ENCODE measurements at regions not wholly inside any gene's neighbourhood (a gene's known extent, or its start where the extent isn't known, plus 50 kb on each side); places are given as distances from the start of the nearest gene placed in this dataset.

DNA sequence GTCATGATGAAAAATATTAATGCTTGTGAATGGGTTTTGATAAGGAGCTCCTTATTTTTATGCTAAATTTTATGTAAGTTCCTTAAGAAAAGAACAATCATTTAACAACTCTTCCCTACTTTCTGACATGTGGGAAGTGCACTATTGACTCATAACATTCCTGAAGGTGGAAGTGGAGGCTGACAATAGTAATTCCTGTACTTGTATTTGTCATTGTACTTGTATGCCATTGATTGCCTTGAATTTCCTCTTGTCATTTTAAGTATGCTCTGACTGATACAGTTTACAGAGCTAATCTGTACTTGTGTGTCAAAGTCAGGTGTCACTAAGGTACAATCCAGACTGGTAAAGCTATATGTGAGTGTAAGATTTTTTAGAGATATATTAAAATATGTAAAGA lies 440.0 kb downstream of the SLC16A7 start:
- ATAC-seq (no peak), DNase-seq (no peak)
- Mint-ChIP-seq H3K4me3 (no peak overlapping the region), H3K36me3 (ENCODE audit: low read depth) (no peaks in the 10 kb centered on the region), H3K27ac (no peak overlapping the region), H3K4me1 (no peaks in the 10 kb centered on the region), H3K9me3 (peaks cover 18% of the 10 kb centered on the region), H3K27me3 (no peaks in the 10 kb centered on the region)

GRCh38 chr12:60042835-60043234 lies 447.0 kb downstream of the SLC16A7 start:
- no peak overlapping the region for H3K27ac Mint-ChIP-seq

DNA sequence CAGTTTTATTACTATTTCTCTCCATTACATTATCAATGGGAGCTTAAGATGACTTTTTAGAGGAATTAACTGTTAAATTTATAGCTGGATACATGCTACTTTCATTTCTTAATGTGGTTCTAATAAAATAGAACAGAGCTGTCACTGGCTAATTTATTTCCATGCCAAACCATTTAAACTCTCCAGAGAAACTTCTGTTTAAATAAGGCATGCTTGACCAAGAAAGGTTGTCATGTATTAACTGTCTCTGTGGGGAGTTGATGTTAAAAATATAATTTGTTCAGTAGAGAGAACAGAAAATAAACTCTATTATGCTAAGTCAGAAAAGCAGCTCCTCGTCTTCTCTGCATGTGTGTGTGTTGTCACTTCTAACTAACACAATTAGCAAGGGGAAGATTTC lies 447.4 kb downstream of the SLC16A7 start:
- ATAC-seq (no peak), DNase-seq (no peak)
- Mint-ChIP-seq H3K27me3 (no peaks in the 10 kb centered on the region), H3K4me3 (no peak overlapping the region), H3K36me3 (ENCODE audit: low read depth) (no peaks in the 10 kb centered on the region), H3K4me1 (no peaks in the 10 kb centered on the region), H3K9me3 (peaks cover 19% of the 10 kb centered on the region), H3K27ac (no peak overlapping the region)

More at GRCh38 chr12:60042835-60043234, 447.0 kb downstream of the SLC16A7 start:
- Mint-ChIP-seq H3K4me1 (no peaks in the 10 kb centered on the region), H3K9me3 (peaks cover 19% of the 10 kb centered on the region), H3K4me3 (no peak overlapping the region), H3K36me3 (ENCODE audit: low read depth) (no peaks in the 10 kb centered on the region), H3K27me3 (no peaks in the 10 kb centered on the region)
- DNase-seq = no peak
- no peak for ATAC-seq

DNA sequence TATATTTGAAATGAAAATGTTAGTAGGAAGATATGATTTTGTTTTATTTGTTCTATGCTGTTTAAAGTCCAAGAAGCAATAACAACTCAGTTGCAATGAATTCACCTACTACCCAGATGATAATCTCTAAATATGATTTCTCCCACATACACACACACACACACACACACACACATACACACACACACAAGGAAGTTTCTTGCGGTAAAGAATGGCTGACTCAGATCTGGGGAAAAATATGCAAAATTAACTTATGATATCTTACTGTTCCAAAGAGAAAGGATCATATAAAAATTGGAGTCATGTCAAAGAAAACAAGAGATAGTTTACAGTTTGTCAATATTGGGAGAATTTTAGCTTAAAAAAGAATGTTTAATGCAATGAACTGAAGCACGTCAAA lies 456.7 kb downstream of the SLC16A7 start:
- H3K27ac Mint-ChIP-seq = no peak overlapping the region
- H3K27me3 Mint-ChIP-seq = no peaks in the 10 kb centered on the region
- no peak overlapping the region for H3K4me3 Mint-ChIP-seq
- H3K36me3 Mint-ChIP-seq (ENCODE audit: low read depth) = no peaks in the 10 kb centered on the region
- peaks cover 10% of the 10 kb centered on the region for H3K9me3 Mint-ChIP-seq
- DNase-seq (no peak), ATAC-seq (no peak)
- H3K4me1 Mint-ChIP-seq = no peaks in the 10 kb centered on the region

DNA sequence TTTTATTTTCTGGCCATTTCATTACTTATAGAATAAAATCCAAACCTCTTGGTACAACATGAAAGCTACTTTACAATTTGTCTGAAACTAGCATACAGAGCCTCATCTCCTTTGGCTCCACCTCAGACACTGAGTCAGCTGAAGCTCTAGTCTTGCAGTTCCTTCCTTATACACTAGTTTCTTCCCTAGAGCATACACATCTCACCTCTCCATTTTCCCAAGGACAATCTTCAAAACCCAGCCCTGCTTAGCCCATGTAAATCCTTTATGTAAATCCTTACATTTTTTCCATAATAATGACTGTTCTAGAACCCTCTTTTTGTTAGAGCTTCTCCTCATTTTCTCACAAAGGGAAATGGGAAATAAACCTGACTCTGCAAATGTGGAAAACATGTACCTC lies 463.4 kb downstream of the SLC16A7 start:
- H3K4me1 Mint-ChIP-seq = no peaks in the 10 kb centered on the region

DNA sequence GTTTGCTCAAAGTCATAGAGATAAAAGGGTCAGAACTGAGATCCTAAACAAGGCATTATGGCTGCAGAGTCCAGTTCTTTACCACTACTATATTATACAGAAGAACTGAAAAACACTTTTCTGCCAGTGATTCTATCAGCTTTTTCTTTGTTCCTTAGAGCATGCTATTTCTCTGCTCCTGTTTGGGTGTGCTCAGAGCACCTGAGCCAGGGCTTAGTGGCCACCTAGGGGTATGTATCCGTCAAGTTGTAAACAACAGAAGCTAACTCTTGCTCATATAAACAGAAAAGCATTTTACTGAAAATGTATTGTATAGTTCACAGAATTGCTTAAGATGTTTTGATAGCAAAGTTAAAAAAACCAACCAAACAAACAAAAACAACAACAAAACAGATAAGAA lies 470.8 kb downstream of the SLC16A7 start:
- no peaks in the 10 kb centered on the region for H3K9me3 Mint-ChIP-seq

More for the DNA sequence above, 463.4 kb downstream of the SLC16A7 start:
- H3K9me3 Mint-ChIP-seq = peaks cover 13% of the 10 kb centered on the region
- no peaks in the 10 kb centered on the region for H3K36me3 Mint-ChIP-seq (ENCODE audit: low read depth)
- no peaks in the 10 kb centered on the region for H3K27me3 Mint-ChIP-seq
- DNase-seq (no peak), ATAC-seq (no peak)
- no peak overlapping the region for H3K27ac Mint-ChIP-seq
- H3K4me3 Mint-ChIP-seq = no peak overlapping the region

DNA sequence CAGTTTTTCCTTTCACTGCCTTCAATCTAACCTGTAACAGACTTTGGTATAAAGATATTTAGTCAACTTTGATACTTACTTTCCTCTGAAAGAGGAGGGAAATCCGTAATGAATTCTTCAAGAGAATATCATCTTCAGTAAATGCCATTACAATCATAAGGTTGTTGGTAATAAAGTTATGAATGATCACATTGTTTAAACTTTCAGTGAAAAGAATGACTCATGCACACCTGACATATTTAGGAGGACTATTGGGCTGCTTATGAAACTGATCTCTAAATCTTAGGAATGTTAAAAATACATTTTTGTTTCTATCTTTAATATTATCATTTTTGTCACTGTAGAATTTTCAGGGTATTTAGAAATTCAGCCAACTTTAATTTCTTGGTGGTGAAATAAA lies 474.7 kb downstream of the SLC16A7 start:
- Mint-ChIP-seq H3K4me3 (no peak overlapping the region), H3K27ac (no peak overlapping the region), H3K9me3 (no peaks in the 10 kb centered on the region), H3K36me3 (ENCODE audit: low read depth) (no peaks in the 10 kb centered on the region), H3K27me3 (no peaks in the 10 kb centered on the region), H3K4me1 (no peaks in the 10 kb centered on the region)
- DNase-seq = no peak
- no peak for ATAC-seq

More for the DNA sequence above, 470.8 kb downstream of the SLC16A7 start:
- H3K27me3 Mint-ChIP-seq = no peaks in the 10 kb centered on the region
- ATAC-seq = no peak
- no peak for DNase-seq
- H3K4me1 Mint-ChIP-seq = no peaks in the 10 kb centered on the region
- no peak overlapping the region for H3K27ac Mint-ChIP-seq
- H3K4me3 Mint-ChIP-seq = no peak overlapping the region
- no peaks in the 10 kb centered on the region for H3K36me3 Mint-ChIP-seq (ENCODE audit: low read depth)

GRCh38 chr12:60071759-60072191 lies 475.9 kb downstream of the SLC16A7 start:
- no peaks in the 10 kb centered on the region for H3K27me3 Mint-ChIP-seq
- H3K4me3 Mint-ChIP-seq = no peak overlapping the region
- H3K27ac Mint-ChIP-seq = no peak overlapping the region
- H3K4me1 Mint-ChIP-seq = no peaks in the 10 kb centered on the region
- H3K36me3 Mint-ChIP-seq (ENCODE audit: low read depth) = no peaks in the 10 kb centered on the region
- DNase-seq (no peak), ATAC-seq (no peak)
- H3K9me3 Mint-ChIP-seq = no peaks in the 10 kb centered on the region

GRCh38 chr12:60072911-60073310 lies 477.1 kb downstream of the SLC16A7 start:
- H3K9me3 Mint-ChIP-seq = no peaks in the 10 kb centered on the region
- DNase-seq (no peak), ATAC-seq (no peak)
- H3K36me3 Mint-ChIP-seq (ENCODE audit: low read depth) = no peaks in the 10 kb centered on the region
- no peak overlapping the region for H3K4me3 Mint-ChIP-seq
- no peaks in the 10 kb centered on the region for H3K4me1 Mint-ChIP-seq
- H3K27me3 Mint-ChIP-seq = no peaks in the 10 kb centered on the region
- H3K27ac Mint-ChIP-seq = no peak overlapping the region

GRCh38 chr12:60075091-60075490 lies 479.3 kb downstream of the SLC16A7 start:
- H3K27me3 Mint-ChIP-seq = no peaks in the 10 kb centered on the region
- no peak overlapping the region for H3K4me3 Mint-ChIP-seq
- H3K4me1 Mint-ChIP-seq = no peaks in the 10 kb centered on the region
- no peaks in the 10 kb centered on the region for H3K36me3 Mint-ChIP-seq (ENCODE audit: low read depth)
- DNase-seq (no peak), ATAC-seq (no peak)
- H3K27ac Mint-ChIP-seq = no peak overlapping the region
- H3K9me3 Mint-ChIP-seq = no peaks in the 10 kb centered on the region

GRCh38 chr12:60078026-60078425 lies 482.2 kb downstream of the SLC16A7 start:
- H3K27ac Mint-ChIP-seq = no peak overlapping the region
- H3K36me3 Mint-ChIP-seq (ENCODE audit: low read depth) = no peaks in the 10 kb centered on the region

DNA sequence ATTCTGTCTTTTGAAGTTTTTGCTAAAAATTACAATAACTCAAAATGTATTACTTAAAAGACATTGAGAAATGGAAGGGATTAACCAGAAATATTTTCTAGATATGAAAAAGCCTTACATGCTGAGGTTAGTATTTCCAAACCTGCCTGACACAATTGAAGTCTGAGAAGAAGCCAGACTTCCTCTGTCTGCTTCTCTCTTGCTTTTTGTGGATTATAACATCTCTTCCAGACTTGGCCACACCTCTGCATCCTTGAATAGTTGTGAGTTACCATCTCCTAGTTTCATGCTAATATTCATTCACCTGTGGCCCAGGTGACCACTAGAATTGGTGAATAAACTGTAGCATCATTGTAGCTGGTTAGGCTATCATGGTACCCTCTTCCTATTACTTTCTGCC lies 497.6 kb downstream of the SLC16A7 start:
- ATAC-seq = no peak
- no peaks in the 10 kb centered on the region for H3K9me3 Mint-ChIP-seq
- no peaks in the 10 kb centered on the region for H3K36me3 Mint-ChIP-seq (ENCODE audit: low read depth)
- no peaks in the 10 kb centered on the region for H3K4me1 Mint-ChIP-seq
- no peak overlapping the region for H3K27ac Mint-ChIP-seq
- H3K27me3 Mint-ChIP-seq = no peaks in the 10 kb centered on the region
- no peak overlapping the region for H3K4me3 Mint-ChIP-seq
- DNase-seq = no peak

More at GRCh38 chr12:60078026-60078425, 482.2 kb downstream of the SLC16A7 start:
- Mint-ChIP-seq H3K27me3 (no peaks in the 10 kb centered on the region), H3K9me3 (peaks cover 2% of the 10 kb centered on the region), H3K4me3 (no peak overlapping the region), H3K4me1 (no peaks in the 10 kb centered on the region)
- ATAC-seq (no peak), DNase-seq (no peak)

GRCh38 chr12:60094436-60094835 lies 498.6 kb downstream of the SLC16A7 start:
- no peaks in the 10 kb centered on the region for H3K9me3 Mint-ChIP-seq
- no peak for ATAC-seq
- H3K4me1 Mint-ChIP-seq = no peaks in the 10 kb centered on the region

DNA sequence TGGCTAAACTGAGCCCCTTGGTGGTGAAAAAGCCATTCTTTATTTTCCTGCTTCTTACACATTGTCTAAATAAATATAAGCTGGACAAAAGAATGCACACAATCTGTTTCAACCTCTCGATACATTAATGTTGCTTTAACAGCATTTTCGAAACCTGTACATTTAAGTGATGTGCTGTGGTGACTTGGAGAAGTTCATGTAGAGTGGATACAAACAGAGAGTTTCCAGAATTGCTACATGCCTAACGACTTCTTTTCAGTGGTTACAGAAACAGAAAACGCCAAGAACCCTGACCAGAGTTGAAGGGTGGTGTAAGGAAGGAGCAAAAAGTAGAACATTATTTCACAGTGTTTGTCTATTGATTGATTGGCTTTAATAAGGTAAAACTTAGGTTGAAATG lies 500.9 kb downstream of the SLC16A7 start:
- Mint-ChIP-seq H3K4me3 (no peak overlapping the region), H3K27ac (no peak overlapping the region), H3K36me3 (ENCODE audit: low read depth) (no peaks in the 10 kb centered on the region), H3K9me3 (no peaks in the 10 kb centered on the region), H3K4me1 (no peaks in the 10 kb centered on the region), H3K27me3 (no peaks in the 10 kb centered on the region)
- no peak for DNase-seq
- no peak for ATAC-seq

More at GRCh38 chr12:60094436-60094835, 498.6 kb downstream of the SLC16A7 start:
- H3K36me3 Mint-ChIP-seq (ENCODE audit: low read depth) = no peaks in the 10 kb centered on the region
- DNase-seq = no peak
- no peak overlapping the region for H3K4me3 Mint-ChIP-seq
- H3K27ac Mint-ChIP-seq = no peak overlapping the region
- no peaks in the 10 kb centered on the region for H3K27me3 Mint-ChIP-seq

- Mint-ChIP-seq H3K4me3 (no peak overlapping the region), H3K27ac (no peak overlapping the region), H3K9me3 (no peaks in the 10 kb centered on the region), H3K36me3 (ENCODE audit: low read depth) (no peaks in the 10 kb centered on the region), H3K27me3 (no peaks in the 10 kb centered on the region), H3K4me1 (no peaks in the 10 kb centered on the region)
- ATAC-seq (no peak), DNase-seq (no peak)
Measured at GRCh38 chr12:60100160-60100559, 504.3 kb downstream of the SLC16A7 start.

DNA sequence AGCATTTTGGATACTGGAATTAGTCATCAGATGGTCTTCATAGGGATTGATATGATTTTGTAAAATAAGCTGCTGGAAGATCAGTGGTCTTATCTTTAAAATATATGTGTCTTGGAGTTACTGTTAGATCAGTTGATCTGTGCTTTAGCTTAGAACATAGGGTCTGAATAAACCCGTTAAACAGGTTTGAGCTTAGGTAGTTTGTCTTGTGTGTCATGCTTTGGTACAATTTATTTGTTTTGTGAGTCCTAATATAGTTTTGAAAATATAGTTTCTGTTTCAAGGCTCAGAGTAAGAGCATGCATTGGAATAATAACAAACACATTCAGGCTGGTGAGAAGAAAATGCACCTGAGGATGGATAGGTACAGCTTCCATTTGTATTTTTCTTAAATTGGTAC lies 505.0 kb downstream of the SLC16A7 start:
- Mint-ChIP-seq H3K27ac (no peak overlapping the region), H3K9me3 (no peaks in the 10 kb centered on the region), H3K36me3 (ENCODE audit: low read depth) (no peaks in the 10 kb centered on the region), H3K4me1 (no peaks in the 10 kb centered on the region), H3K27me3 (no peaks in the 10 kb centered on the region), H3K4me3 (no peak overlapping the region)
- ATAC-seq = no peak
- DNase-seq = no peak
